Sigmoid colon (tissue), 4 donors: ENCODE measurements at regions not wholly inside any gene's neighbourhood (a gene's known extent, or its start where the extent isn't known, plus 50 kb on each side); places are given as distances from the start of the nearest gene placed in this dataset.

ENCODE experiments used
- CTCF ChIP-seq, 4 experiments: fragments of 450-650 bp in 3 of 4; fragments of 200-600 bp in 1 of 4; IDR thresholded peaks; one replicate each; pipeline ENCODE4 v1.5.1; 2016 to 2019; ENCODE audit warnings: antibody characterized with exemption in 4 of 4, mild to moderate bottlenecking in 3 of 4, moderate library complexity in 2 of 4
- EP300 ChIP-seq, 4 donors: sonication (generic); formaldehyde crosslinking; IDR thresholded peaks; one replicate each; pipeline ENCODE4 v1.6.1; 2017; ENCODE audit warnings: antibody characterized with exemption in 4 of 4
- POLR2A ChIP-seq, 2 donors: fragments of 450-650 bp; IDR thresholded peaks; one replicate each; pipeline ENCODE4 v1.6.1; 2016; ENCODE audit warnings: antibody characterized with exemption in 2 of 2, mild to moderate bottlenecking in 2 of 2, moderate library complexity in 2 of 2

GRCh38 chr18:34640276-34640675 is 69.8 kb upstream of the DTNA start:
- TF ChIP-seq CTCF (IDR thresholded peaks at IDR 0.05) (no peak), POLR2A (IDR thresholded peaks at IDR 0.05) (no peak), EP300 (IDR thresholded peaks at IDR 0.05) (no peak)
